Renal pelvis (tissue), 1 donor: ENCODE measurements at regions not wholly inside any gene's neighbourhood (a gene's known extent, or its start where the extent isn't known, plus 50 kb on each side); places are given as distances from the start of the nearest gene placed in this dataset.
"Not testable (repeated sequence)": the region's sequence is repeated elsewhere in the genome, so short reads cannot be mapped to it uniquely, and the experiment has no call there.

ENCODE experiments used
- DNase-seq: peaks from one replicate; pipeline ENCODE4 v3.0.0-alpha.2; 2013

DNA sequence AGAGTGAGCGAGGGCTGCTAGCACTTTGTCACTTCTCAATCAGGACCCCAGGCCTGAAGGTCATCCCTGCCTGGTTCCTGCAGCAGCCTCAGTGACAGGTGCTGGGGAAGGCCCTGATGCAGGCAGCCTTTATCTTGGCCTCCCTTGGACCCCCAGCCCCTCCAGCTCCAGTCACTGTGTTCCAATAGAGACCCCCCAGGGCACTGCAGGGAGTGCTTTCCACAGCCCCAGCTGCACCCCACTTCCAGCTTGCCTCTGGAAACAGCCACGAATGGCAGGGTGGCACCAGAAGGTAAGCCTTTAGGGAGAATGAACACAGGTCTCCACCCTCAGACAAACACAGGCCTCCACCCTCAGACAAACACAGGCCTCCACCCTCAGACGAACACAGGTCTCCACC lies 241.6 kb upstream of the SGCG start:
- DNase-seq, result no peak

DNA sequence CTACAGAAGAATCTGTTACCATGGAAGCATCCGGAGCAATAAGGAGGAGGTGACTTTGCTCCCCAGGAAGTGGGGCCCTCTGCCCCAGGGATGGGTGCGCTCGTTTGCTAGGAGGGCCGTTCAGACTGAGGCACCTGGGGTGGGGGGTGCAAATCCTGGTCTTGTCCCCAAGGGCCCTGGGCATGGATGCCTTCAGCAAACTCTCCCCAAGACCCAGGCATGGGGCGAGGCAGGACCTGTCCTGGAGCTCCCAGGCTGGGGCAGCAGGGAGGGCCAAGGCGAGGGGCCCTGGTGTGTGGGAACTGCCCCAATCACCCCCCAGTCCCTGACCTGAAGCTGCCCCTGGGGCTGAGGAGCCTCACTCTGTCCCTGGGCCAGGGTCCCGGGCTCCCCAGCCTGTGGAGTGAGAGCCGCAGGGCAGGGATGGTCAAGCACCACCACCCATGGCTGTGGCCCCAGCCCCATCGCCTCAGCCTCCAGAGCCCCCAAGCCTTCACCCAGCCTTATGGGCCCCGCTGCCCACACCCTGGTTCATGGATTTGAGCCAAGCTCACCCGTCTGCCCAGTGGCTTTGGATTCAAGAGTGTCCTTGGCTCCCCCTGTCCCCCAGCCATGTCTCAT lies 240.6 kb upstream of the SGCG start:
- DNase-seq, result no peak

GRCh38 chr13:22940736-22941135 lies 240.0 kb upstream of the SGCG start:
- no peak for DNase-seq

DNA sequence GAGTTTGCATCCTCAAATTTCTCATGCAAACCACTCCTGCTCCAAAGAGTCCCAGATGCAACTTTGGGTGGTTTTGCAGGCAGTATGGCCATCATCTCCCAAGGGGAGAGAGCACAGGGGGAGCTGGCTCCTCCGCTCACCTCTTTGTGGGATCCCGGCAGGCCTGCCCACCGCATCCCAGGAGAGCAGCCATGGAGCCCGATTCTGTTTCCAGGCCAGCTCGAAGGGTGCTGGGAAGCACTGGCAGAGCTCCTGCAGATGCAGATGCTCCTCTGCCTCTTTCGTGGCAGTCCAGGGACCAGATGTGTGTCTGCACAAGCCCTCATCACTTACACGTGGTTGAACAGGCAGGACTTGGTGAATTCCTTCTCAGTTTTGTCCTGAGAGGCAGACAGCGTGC lies 239.3 kb upstream of the SGCG start:
- not testable (repeated sequence) for DNase-seq

DNA sequence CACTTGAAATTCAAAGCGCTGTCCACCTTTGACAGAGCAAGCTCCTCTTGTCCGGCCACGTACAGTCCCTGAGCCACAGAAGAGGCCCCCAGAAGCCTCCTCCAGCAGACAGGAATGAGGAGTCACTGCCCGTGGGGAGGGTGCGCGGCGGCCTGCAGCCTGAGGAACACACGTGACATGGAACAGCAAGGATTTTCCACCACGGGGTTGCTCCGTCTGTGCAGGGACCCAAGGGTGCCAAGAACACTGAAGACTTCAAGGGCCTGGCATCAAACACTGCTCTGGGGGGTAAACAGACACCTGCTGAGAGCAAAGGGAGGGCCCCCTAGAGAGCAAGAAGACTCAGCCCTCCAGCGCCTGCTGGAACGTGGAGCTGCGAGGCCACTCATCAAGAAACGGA lies 237.9 kb upstream of the SGCG start:
- DNase-seq, result not testable (repeated sequence)

DNA sequence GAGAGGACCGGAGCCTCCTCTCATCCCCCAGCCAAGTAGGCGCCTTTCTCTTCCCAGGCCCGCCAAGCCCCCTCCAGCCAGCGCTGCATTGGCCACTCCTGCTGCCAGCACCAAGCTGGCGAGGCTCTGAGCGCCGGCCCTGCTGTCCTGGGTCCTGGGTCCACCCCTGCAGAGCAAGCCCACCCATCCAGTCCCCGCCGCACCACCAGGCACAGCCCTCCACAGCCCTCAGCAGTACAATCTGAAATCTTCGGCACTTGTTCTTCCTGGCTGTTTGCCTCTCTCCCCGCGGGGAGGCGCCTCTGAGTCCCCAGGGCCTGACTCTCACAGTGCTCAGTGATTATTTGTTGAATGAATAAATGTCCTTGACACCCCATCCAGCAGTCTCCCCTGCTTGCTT lies 236.4 kb upstream of the SGCG start:
- no peak for DNase-seq

DNA sequence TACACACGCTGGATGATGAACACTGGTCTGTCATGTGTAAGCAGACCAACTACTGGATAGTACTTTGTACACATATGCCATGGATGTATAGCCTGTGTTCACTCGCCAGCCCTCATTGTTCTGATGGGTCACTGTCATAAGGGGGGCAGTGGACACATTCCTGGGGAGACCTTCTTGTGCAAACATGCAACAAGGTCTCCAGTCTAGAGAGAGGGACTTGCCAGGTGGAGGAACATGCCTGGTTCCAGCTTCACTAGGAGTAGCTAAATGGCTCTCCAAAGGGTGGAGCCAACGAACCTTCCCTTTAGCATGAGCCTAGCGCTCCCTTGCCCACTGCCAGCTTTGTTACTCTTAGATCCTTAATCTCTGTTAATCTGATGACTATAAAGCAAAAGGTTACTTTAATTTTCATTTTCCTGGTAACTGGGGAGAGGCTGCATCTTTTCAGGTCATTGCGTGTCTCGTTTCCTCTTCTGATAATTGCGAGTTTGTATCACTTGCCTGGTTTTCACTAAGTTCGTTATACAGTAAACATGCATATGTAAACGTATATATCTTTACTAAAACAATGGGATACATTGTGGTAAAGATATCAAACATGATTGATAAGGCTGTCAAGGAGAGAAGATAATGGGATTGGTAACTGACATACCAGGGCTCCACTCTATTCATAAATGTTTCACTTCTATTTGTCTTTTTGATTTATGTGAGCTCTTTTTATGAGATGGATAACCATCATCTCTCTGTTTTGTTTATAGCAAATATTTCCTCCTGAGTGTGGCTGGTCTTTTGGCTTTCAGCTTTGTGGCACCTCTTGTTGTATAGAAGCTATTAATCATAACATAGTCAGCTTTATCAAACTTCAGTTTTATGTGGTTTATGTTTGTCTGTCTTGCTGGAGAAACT lies 235.2 kb upstream of the SGCG start:
- DNase-seq, result no peak

- no peak for DNase-seq
Observed at GRCh38 chr13:22948421-22948820, 232.4 kb upstream of the SGCG start.

DNA sequence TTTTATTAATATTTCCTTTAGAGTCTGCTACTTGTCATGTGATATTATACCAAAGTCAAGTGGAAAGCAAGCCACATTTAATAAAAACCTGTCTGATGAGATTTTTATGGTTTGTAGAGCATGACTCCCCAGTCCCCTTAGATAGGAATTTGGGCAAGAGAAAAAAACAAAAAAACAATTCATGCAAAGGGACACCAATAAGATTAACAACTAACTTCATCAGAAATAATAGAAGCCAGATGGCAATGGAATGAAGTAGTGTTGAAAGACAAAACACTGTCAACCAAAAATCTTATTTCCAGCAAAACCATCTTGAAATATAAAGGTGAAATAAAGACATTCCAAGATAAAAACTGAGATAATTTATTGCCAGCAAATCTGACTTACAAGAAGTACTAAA lies 228.8 kb upstream of the SGCG start:
- not testable (repeated sequence) for DNase-seq

DNA sequence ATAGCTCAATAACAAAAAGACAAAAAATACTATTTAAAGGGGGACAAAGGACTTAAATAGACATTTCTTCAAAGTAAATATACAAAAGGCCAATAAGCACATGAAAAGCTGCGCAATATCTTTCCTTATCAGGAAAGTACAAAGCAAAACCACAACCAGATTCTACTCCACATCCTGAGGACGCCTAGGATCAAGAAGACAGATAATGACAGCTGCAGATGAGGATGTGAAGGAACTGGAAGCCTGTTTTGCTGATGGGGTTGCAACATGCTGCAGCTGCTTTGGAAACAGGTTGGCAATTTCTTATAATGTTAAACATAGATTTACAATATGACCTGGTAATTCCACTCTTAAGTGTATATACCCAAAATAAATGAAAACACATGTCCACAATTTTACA lies 225.6 kb upstream of the SGCG start:
- DNase-seq, result not testable (repeated sequence)

DNA sequence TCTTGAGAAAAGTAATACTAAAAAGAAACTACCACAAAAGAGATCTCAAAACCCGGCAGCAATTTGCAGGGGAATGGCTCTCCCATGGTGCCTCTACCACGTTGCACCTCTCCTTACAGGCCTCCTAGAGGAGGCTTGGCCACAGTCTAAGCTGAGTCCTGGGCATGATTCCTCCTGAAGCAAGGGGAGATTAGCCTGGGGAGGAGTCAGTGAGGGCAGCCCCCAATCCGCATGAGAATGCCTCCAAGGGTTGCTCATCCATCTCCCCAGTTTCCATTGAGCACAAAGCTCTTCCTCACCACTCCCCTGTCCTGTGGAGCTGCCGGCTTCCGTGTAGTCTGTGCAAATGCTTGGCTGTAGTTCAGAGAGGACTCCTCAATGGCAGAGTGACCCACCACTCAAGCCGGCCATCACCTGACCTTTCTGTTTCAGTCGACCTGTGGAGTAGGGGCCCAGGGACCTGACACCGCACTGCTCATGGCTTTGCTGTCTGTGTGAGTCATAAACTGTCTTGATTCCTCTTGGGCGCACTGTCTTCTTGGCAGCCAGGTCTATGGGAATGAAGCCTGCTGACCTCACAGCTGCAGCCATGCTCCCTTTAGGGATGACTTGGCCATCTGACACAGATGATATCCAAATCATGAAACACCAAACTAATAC lies 224.2 kb upstream of the SGCG start:
- not testable (repeated sequence) for DNase-seq

DNA sequence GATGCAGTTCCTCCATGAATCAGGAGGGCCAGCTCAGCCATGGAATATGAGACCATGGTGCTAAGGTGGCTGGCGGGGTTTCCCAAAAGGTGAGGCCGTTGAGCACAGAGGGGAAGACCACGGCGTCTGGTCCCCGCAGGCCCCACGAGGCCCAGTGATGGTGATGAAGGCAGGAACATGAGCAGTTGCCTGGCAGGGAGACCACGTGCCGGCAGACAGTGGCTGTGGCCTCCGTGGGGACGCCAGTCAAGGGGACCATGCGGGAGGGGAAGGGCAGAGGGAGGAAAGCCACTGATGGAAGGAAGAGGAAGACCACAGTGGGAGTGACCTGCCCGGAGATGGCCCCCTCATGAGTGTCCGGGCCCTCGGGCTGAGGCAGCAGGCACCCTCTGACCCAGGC lies 220.9 kb upstream of the SGCG start:
- not testable (repeated sequence) for DNase-seq

DNA sequence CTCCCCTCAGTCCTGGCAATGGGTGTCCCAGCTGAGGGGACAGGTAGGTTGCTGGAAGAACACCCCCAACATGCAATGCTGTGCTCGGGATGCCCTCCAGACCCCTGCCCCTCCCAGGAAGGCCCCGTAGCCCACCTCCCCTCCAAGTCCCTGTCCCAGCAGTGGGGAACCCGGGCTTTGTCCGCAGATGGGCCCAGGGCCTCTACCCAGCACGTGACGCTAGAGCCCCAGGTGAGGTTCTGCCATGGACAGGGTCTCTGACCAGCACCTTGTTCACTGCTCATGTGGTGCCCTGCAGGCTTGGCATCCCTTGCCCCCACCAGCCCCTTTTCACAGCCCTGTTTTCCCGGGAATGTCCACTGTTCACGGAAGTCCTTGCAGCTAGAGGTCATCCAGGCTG lies 220.0 kb upstream of the SGCG start:
- no peak for DNase-seq

DNA sequence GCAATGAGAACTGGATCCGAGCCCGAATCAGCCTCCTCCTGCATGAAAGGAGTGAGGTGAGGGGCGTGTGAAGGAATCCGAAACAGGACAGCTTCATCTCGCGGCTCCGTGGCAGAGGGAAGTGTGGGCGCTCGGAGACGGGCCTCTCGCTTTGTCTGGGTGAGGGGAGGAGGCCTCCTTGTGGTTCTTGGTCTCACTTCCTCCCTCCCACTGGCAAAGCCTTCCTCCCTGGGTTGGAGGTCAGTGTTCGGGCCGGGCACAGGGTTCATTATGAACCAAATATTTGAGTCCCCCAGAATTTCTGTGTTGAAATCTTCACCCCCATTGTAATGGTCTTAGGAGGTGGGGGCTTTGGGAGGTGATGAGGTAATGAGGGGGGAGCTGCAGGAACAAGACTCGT lies 219.4 kb upstream of the SGCG start:
- not testable (repeated sequence) for DNase-seq

DNA sequence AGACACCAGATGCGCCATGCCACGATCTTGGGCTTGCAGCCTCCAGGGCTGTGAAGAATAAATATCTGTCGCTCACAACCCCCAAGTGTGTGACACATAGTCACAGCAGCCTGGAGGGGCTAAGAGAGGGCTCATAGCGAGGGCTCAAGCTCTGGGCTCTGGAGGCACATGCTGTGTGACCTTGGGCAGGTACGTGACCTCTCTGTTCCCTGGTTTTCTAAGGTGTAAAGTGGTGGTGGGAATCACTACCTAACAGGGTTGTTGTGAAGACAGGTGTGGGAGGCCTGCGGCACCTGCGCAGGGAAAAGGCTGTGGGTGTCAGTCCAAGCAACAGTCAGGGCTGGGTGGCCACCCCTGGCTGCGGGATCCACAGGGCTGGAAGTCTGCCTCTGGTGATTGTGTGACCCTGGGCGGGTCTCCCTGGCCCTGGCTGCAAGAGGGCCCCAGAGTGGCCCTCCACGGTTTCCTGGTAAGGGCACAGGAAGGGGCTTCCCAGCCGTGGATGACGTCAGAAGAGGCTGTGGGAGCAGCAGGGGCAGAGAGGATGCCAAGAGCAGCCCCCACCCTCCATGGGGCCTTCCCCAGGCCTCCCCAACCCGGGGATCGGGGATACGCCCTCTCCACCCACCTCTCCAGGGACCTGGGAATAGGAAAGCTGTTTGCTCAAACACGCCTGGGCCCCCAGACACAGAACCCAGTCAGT lies 218.8 kb upstream of the SGCG start:
- no peak for DNase-seq

DNA sequence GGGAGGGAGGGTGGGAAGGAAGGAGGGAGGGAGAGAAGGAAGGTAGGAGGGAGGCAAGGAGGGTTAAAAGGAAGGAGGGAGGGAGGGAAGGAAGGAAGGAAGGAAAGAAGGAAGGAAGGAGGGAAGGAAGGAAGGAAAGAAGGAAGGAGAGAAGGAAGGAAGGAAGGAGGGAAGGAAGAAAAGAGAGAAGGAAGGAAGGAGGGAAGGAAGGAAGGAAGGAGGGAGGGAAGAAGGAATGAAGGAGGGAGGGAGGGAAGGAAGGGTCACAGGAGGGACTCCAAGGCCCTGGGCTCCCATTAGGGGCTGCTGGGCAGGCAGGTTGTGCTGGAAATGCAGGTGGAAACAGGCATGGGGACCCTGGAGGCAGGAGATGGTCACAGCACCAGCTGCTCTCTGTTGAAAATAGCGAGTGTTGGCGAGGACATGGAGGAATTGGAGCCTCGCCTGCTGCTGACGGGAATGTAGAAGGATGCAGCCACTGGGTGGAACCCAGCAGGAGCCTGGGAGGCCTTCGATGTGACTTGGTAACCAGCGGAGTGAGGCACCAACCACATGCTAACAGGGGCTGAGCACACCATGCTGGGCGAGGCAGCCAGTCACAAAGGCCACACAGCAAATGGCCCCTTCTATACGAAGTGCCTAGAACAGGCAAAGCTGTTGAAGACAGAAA lies 217.3 kb upstream of the SGCG start:
- not testable (repeated sequence) for DNase-seq

GRCh38 chr13:22964245-22964966 lies 216.4 kb upstream of the SGCG start:
- no peak for DNase-seq

- DNase-seq, result not testable (repeated sequence)
Observed at GRCh38 chr13:22965011-22965857, 215.5 kb upstream of the SGCG start.

DNA sequence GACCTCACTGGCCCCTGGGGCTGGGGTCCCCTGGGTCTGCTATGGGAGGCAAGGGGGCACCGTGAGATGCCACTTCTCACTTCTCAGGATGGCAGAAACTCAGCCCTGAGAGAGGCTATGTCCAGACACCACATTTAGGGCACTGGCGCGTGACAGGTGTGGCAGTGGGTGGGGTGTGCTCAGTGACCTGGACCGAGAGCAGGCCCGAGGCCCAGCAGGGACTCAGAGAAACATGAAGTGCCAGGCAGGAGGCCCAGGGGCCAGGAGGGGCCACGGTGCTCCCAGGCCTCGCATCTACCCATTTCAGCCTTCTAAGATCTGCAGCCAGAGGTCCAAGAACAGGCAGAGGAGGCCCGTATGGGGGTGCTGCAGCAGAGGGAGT lies 214.9 kb upstream of the SGCG start:
- DNase-seq, result not testable (repeated sequence)

DNA sequence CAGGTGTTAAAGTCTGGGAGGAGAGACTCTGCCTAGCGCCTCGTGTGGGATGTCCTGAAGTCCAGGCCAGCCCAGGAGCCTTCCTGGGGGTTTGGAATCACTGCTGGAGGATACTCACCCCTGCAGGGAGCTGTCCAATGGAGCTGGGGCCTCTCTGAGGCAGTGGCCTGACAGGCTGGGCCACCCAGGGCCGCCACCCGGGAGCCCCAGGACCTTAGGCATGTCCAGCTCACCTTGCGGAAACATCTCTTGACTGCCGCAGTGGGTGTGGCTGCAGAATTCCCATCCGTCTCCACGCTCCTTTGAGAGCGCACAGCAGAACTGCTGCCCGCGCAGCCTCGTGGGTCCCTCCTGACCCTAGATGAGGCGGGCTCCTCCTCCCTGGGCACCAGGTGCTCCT lies 214.0 kb upstream of the SGCG start:
- DNase-seq, result not testable (repeated sequence)
